ENCODE measurements at regions not wholly inside any gene's neighbourhood (a gene's known extent, or its start where the extent isn't known, plus 50 kb on each side); places are given as distances from the start of the nearest gene placed in this dataset.

DNA sequence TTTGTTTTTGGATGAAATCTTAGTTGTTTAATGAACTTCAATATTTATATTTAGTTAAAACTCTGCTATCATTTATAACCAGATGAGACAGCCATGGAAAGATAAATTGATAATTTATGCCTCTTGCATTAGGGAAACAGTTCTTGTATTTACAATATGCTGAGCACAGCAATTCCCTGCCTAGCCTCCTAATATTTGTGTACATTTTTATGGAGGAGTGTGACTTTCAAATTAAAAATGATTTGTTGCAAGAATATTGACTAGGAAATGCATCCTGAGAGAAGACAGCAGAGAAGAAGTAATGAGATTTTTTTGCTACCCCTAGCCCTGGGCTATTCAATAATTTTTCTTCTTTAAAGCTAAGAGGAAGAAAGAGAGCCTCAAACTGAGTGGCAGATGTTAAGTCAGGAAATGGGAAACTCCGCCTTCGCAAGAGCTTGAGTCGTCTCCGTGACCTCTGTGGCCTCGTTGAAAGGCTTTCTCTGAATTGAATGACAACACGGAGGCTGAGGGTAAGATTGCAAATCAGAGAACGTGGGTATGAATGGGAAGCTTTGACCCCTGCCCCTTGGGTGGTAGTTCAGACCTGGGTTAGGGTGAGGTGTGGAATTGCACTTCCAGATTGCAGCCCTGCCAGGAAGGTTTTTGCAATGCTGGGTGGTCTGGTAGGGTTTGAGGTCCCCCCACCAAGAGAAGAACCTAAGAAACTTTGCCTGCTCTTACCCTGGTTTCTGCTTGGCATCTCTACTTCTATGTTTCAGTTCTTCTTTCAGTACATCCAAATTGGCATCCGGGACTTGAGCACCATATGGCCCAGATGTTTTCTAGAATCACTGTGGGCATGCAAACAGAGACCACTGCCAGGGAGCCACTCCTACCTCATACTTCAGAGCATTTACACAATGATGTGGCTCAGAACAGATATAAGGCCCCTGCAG, 210.3 kb upstream of the RBMS1 start:
- no peak for TF ChIP-seq RAD21 (IDR thresholded peaks at IDR 0.05; ENCODE audit: low read length)
- no peak for TF ChIP-seq PBX3 (IDR thresholded peaks at IDR 0.05)
- TF ChIP-seq TEAD4 (IDR thresholded peaks at IDR 0.05; ENCODE audit: borderline replicate concordance, insufficient read depth): no peak
- no peak for TF ChIP-seq ELF1 (IDR thresholded peaks at IDR 0.05)
- no peak for TF ChIP-seq MXI1 (IDR thresholded peaks at IDR 0.05; ENCODE audit: low read depth, low read length)
- no peak for TF ChIP-seq YY1 (IDR thresholded peaks at IDR 0.05; ENCODE audit: low read depth)
- no peak for TF ChIP-seq NFIC (IDR thresholded peaks at IDR 0.05; ENCODE audit: borderline replicate concordance)
- no peaks in the 10 kb centered on the region for H3K9me3 ChIP-seq
- WGBS (ENCODE audit: low lambda C conversion rate): 84% methylated on average over 8 of the region's 8 CpGs
- no peak overlapping the region for H3K27ac ChIP-seq (ENCODE audit: low read depth in 2 of 2, low read length in 1 of 2)
- H4K20me1 ChIP-seq (ENCODE audit: insufficient read depth): no peaks in the 10 kb centered on the region
- H3K79me2 ChIP-seq (ENCODE audit: insufficient read depth): no peaks in the 10 kb centered on the region
- H3K4me2 ChIP-seq: no peak overlapping the region
- H3K4me3 ChIP-seq (ENCODE audit: low read depth in 2 of 2, low read length in 1 of 2): no peak overlapping the region
- no peak for DNase-seq
- H3K36me3 ChIP-seq (replicated peaks in 1 of 2; ENCODE audit: control insufficient read depth in 1 of 2, insufficient read depth in 2 of 2, low read length in 1 of 2): no peaks in the 10 kb centered on the region
- ChIA-PET CTCF (no interaction called here), POLR2A (no interaction called here)
- no peaks in the 10 kb centered on the region for H3K9me2 ChIP-seq
- H3F3A ChIP-seq (replicated peaks; ENCODE audit: insufficient read depth): no peaks in the 10 kb centered on the region
- H2AFZ ChIP-seq (ENCODE audit: low read depth): no peak overlapping the region
- H3K27me3 ChIP-seq (ENCODE audit: insufficient read depth): no peaks in the 10 kb centered on the region
- no peak overlapping the region for H3K9ac ChIP-seq
- H3K4me1 ChIP-seq (ENCODE audit: control insufficient read depth in 1 of 2, insufficient read depth in 2 of 2, low read depth in 1 of 2, low read length in 1 of 2): peaks cover 0 to 13% of the 10 kb centered on the region in 2 experiments; a peak in 2 of 4 replicates

DNA sequence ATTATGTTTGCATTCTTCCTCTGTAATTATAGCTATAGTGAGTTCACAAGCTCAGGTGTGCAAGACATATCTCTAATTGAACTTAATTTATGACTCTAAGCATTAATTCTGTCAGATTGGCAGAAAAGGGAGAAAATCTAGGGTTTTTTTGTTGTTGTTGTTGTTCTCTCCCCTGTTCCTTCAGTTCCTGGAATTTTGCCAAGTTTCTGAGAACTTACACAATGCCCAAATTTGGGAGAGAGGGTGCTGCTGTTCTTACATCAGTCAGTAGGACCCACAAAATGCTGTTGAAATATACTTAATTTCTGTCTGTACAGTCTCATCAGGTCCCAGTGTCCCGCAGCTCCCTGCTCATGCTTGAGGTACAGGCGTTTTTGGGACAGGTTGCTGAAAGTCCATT, 221.8 kb upstream of the RBMS1 start:
- Histone ChIP-seq H3K9me2 (no peaks in the 10 kb centered on the region), H2AFZ (ENCODE audit: low read depth) (no peak overlapping the region), H3F3A (replicated peaks; ENCODE audit: insufficient read depth) (no peaks in the 10 kb centered on the region), H3K4me2 (no peak overlapping the region), H3K27me3 (ENCODE audit: insufficient read depth) (no peaks in the 10 kb centered on the region), H4K20me1 (ENCODE audit: insufficient read depth) (no peaks in the 10 kb centered on the region), H3K4me3 (ENCODE audit: low read depth in 2 of 2, low read length in 1 of 2) (no peak overlapping the region), H3K36me3 (replicated peaks in 1 of 2; ENCODE audit: control insufficient read depth in 1 of 2, insufficient read depth in 2 of 2, low read length in 1 of 2) (no peaks in the 10 kb centered on the region), H3K4me1 (ENCODE audit: control insufficient read depth in 1 of 2, insufficient read depth in 2 of 2, low read depth in 1 of 2, low read length in 1 of 2) (no peaks in the 10 kb centered on the region; a peak in 1 of 4 replicates), H3K27ac (ENCODE audit: low read depth in 2 of 2, low read length in 1 of 2) (no peak overlapping the region), H3K9ac (no peak overlapping the region), H3K9me3 (no peaks in the 10 kb centered on the region), H3K79me2 (ENCODE audit: insufficient read depth) (no peaks in the 10 kb centered on the region)
- DNase-seq: no peak
- 83% methylated on average over 2 of the region's 2 CpGs for WGBS (ENCODE audit: low lambda C conversion rate)
- CTCF ChIA-PET: no interaction called here
- POLR2A ChIA-PET: no interaction called here
- TF ChIP-seq MEF2A (IDR thresholded peaks at IDR 0.05; ENCODE audit: borderline replicate concordance, low read depth): no peak
- no peak for TF ChIP-seq RFX5 (IDR thresholded peaks at IDR 0.05; ENCODE audit: low read length)
- no peak for TF ChIP-seq ZBTB33 (IDR thresholded peaks at IDR 0.05; ENCODE audit: borderline replicate concordance, low read depth)
- TF ChIP-seq GABPA (IDR thresholded peaks at IDR 0.05; ENCODE audit: low read depth): no peak
- no peak for TF ChIP-seq RXRA (IDR thresholded peaks at IDR 0.05; ENCODE audit: borderline replicate concordance, low read depth)
- TF ChIP-seq RCOR1 (IDR thresholded peaks at IDR 0.05; ENCODE audit: low read length): no peak
- TF ChIP-seq TEAD4 (IDR thresholded peaks at IDR 0.05; ENCODE audit: borderline replicate concordance, insufficient read depth): no peak
- no peak for TF ChIP-seq NRF1 (IDR thresholded peaks at IDR 0.05; ENCODE audit: low read depth, low read length)
- TF ChIP-seq RAD21 (IDR thresholded peaks at IDR 0.05; ENCODE audit: low read length): no peak
- TF ChIP-seq EP300 (IDR thresholded peaks at IDR 0.05; ENCODE audit: borderline replicate concordance in 1 of 2, low read depth in 1 of 2, low read length in 1 of 2): no peak
- TF ChIP-seq TAF1 (IDR thresholded peaks at IDR 0.05; ENCODE audit: borderline replicate concordance, low read depth, low read length): no peak
- no peak for TF ChIP-seq CHD2 (IDR thresholded peaks at IDR 0.05; ENCODE audit: low read length, partially characterized antibody)
- TF ChIP-seq, protein P1, sequence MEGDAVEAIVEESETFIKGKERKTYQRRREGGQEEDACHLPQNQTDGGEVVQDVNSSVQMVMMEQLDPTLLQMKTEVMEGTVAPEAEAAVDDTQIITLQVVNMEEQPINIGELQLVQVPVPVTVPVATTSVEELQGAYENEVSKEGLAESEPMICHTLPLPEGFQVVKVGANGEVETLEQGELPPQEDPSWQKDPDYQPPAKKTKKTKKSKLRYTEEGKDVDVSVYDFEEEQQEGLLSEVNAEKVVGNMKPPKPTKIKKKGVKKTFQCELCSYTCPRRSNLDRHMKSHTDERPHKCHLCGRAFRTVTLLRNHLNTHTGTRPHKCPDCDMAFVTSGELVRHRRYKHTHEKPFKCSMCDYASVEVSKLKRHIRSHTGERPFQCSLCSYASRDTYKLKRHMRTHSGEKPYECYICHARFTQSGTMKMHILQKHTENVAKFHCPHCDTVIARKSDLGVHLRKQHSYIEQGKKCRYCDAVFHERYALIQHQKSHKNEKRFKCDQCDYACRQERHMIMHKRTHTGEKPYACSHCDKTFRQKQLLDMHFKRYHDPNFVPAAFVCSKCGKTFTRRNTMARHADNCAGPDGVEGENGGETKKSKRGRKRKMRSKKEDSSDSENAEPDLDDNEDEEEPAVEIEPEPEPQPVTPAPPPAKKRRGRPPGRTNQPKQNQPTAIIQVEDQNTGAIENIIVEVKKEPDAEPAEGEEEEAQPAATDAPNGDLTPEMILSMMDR (IDR thresholded peaks at IDR 0.05): no peak
- TF ChIP-seq IRF3 (IDR thresholded peaks at IDR 0.05; ENCODE audit: low read depth, low read length): no peak

Data from SK-N-SH (cell line).